Stomach (tissue), 8 donors: ENCODE measurements at regions not wholly inside any gene's neighbourhood (a gene's known extent, or its start where the extent isn't known, plus 50 kb on each side); places are given as distances from the start of the nearest gene placed in this dataset.

Experiments
- DNase-seq, 2 donors: peaks; one replicate each; pipeline versions ENCODE4 v3.0.0 to v3.0.0-alpha.2; 2013 to 2019
- H3K27ac ChIP-seq, 5 donors: fragments of 200-600 bp in 4 of 5; sonication (generic) in 4 of 5; one replicate each; pipeline ENCODE4 v1.5.1; 2013 to 2019; ENCODE audit warnings: mild to moderate bottlenecking in 1 of 5, moderate library complexity in 1 of 5
- H3K27me3 ChIP-seq, 3 donors: fragments of 200-600 bp; sonication (generic); one replicate each; pipeline ENCODE4 v1.5.1; 2017 to 2019; ENCODE audit warnings: mixed run types in 1 of 3
- H3K36me3 ChIP-seq, 4 donors: fragments of 200-600 bp; sonication (generic); 1 replicate in 3 of 4; 2 replicates in 1 of 4; pipeline ENCODE4 v1.5.1; 2016 to 2019
- H3K4me1 ChIP-seq, 4 donors: fragments of 200-600 bp; sonication (generic); one replicate each; pipeline ENCODE4 v1.5.1; 2016 to 2019
- H3K4me3 ChIP-seq, 4 donors: fragments of 200-600 bp; sonication (generic) in 3 of 4; one replicate each; pipeline ENCODE4 v1.5.1; 2016 to 2019; ENCODE audit warnings: mild to moderate bottlenecking in 1 of 4
- H3K9me3 ChIP-seq, 4 donors: fragments of 200-600 bp; sonication (generic); one replicate each; pipeline ENCODE4 v1.5.1; 2016 to 2019
- EP300 ChIP-seq: sonication (generic); formaldehyde crosslinking; IDR thresholded peaks from one replicate; pipeline ENCODE4 v1.6.1; 2017; ENCODE audit warnings: antibody characterized with exemption
- POLR2A ChIP-seq, 4 donors: fragments of 450-650 bp; IDR thresholded peaks; one replicate each; pipeline ENCODE4 v1.6.1; 2016; ENCODE audit warnings: antibody characterized with exemption in 4 of 4, control low read depth in 2 of 4, mild to moderate bottlenecking in 1 of 4, moderate library complexity in 1 of 4
- POLR2AphosphoS5 ChIP-seq, 3 donors: sonication (generic); formaldehyde crosslinking; IDR thresholded peaks; one replicate each; pipeline ENCODE4 v1.6.1; 2016; ENCODE audit warnings: antibody characterized with exemption in 3 of 3
- WGBS, 5 donors: extraction: QIAGEN DNeasy Blood & Tissue Kit in 3 of 5; methylation state at CpG; one replicate each; pipeline versions ENCODE4 v1.1.5 to v1.1.7; 2013 to 2018; 5-methylcytosine and 5-hydroxymethylcytosine counted together
- intact Hi-C: fragments of 100-400 bp; cut with DNase I; formaldehyde crosslinking; loops from one replicate; pipeline ENCODE4 v1.15.1; 2023; ENCODE audit warnings: low total_unique reads
- TF ChIP-seq, protein P1 (sequence below), 7 experiments: fragments of 450-650 bp in 4 of 7; fragments of 200-600 bp in 3 of 7; sonication (generic) in 3 of 7; IDR thresholded peaks; one replicate each; pipeline ENCODE4 v1.5.1; 2016 to 2019; ENCODE audit warnings: antibody characterized with exemption in 7 of 7, control low read depth in 2 of 7, mild to moderate bottlenecking in 1 of 7
- donor health status: healthy with polysubstance abuse.
- donor health status: Bipolar disorder and iron deficiency.
- donor health status: healthy.

GRCh38 chr3:134709076-134709475 is 58.3 kb upstream of the KY start:
- H3K27ac ChIP-seq, result no peak overlapping the region
- 74 to 91% (median 87%) methylated on average over 2 of the region's 2 CpGs for WGBS, 5 donors
- TF ChIP-seq EP300 (no peak), POLR2A (IDR thresholded peaks at IDR 0.05) (no peak), POLR2AphosphoS5 (IDR thresholded peaks at IDR 0.05) (no peak)
- TF ChIP-seq, protein P1, sequence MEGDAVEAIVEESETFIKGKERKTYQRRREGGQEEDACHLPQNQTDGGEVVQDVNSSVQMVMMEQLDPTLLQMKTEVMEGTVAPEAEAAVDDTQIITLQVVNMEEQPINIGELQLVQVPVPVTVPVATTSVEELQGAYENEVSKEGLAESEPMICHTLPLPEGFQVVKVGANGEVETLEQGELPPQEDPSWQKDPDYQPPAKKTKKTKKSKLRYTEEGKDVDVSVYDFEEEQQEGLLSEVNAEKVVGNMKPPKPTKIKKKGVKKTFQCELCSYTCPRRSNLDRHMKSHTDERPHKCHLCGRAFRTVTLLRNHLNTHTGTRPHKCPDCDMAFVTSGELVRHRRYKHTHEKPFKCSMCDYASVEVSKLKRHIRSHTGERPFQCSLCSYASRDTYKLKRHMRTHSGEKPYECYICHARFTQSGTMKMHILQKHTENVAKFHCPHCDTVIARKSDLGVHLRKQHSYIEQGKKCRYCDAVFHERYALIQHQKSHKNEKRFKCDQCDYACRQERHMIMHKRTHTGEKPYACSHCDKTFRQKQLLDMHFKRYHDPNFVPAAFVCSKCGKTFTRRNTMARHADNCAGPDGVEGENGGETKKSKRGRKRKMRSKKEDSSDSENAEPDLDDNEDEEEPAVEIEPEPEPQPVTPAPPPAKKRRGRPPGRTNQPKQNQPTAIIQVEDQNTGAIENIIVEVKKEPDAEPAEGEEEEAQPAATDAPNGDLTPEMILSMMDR (IDR thresholded peaks at IDR 0.05), result no peak

GRCh38 chr3:134709561-134710312 is 58.9 kb upstream of the KY start:
- Histone ChIP-seq H3K36me3 (no peaks in the 10 kb centered on the region), H3K9me3 (no peaks in the 10 kb centered on the region), H3K27me3 (no peaks in the 10 kb centered on the region), H3K27ac (peak overlapping the region in 2 of 5 donors; percentile 39 to 46), H3K4me1 (peaks cover 0 to 19% (median 2%) of the 10 kb centered on the region in 4 donors), H3K4me3 (no peak overlapping the region)
- DNase-seq, result peak in 1 of 2 donors; percentile 29
- TF ChIP-seq EP300 (no peak), POLR2A (IDR thresholded peaks at IDR 0.05) (no peak), POLR2AphosphoS5 (IDR thresholded peaks at IDR 0.05) (no peak)
- TF ChIP-seq, protein P1 (IDR thresholded peaks at IDR 0.05), result no peak
- 39 to 58% (median 49%) methylated on average over 3 to 5 of the region's 5 CpGs for WGBS, 5 donors
- intact Hi-C loops, result no loop called here

More at GRCh38 chr3:134709076-134709475, 58.3 kb upstream of the KY start:
- H3K36me3 ChIP-seq, result no peaks in the 10 kb centered on the region
- intact Hi-C loops, result no loop called here
- no peaks in the 10 kb centered on the region for H3K27me3 ChIP-seq
- H3K4me1 ChIP-seq, result peaks cover 0 to 19% (median 2%) of the 10 kb centered on the region in 4 donors
- H3K9me3 ChIP-seq, result no peaks in the 10 kb centered on the region
- no peak for DNase-seq
- no peak overlapping the region for H3K4me3 ChIP-seq

DNA sequence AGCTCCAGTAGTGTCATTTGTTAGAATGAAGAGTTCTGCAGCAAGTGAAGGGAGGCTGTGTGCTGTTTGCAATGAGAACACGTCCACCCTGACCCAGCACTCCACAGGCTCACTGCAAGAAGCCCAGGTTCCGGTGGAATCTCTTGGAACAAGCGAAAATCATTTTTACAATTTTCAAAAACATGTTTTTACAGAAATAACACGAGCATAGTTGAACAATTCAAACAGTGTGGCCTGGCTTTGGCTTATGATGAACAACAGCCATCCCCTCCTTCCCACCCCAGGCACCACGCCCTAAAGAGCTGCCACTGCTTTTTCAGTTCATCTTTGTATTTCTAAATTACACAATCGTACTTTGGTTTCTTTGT is 59.5 kb upstream of the KY start:
- no peak for DNase-seq
- no peaks in the 10 kb centered on the region for H3K27me3 ChIP-seq
- no peaks in the 10 kb centered on the region for H3K36me3 ChIP-seq
- intact Hi-C loops, result no loop called here
- TF ChIP-seq EP300, result no peak
- no peak overlapping the region for H3K4me3 ChIP-seq
- no peaks in the 10 kb centered on the region for H3K9me3 ChIP-seq
- WGBS, 5 donors, result 55 to 74% (median 72%) methylated on average over 6 of the region's 6 CpGs
- peaks cover 0 to 19% (median 2%) of the 10 kb centered on the region in 4 donors for H3K4me1 ChIP-seq
- peak overlapping the region in 2 of 5 donors; percentile 39 to 46 for H3K27ac ChIP-seq

DNA sequence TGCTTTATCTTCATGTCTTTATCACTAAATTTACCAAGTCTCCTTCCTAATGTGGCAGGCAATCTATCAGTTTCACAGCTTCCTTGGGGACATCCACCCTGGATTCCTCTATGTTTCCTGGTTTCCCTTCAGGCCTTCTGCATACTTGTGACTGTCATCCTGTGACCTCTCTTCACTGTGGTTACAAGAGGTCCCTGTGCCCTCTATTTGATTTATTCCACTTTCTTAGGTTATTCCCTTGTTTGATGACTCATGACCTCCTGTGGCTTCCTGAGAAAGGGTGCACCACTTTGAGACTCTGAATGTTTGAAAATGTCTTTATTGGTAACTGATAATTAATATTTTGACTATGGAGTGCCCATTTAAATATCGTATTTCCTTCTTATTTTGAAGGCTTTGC is 60.5 kb upstream of the KY start:
- Histone ChIP-seq H3K36me3 (no peaks in the 10 kb centered on the region), H3K27me3 (no peaks in the 10 kb centered on the region), H3K27ac (no peak overlapping the region), H3K9me3 (no peaks in the 10 kb centered on the region), H3K4me3 (no peak overlapping the region), H3K4me1 (peaks cover 0 to 19% (median 2%) of the 10 kb centered on the region in 4 donors)
- DNase-seq, result no peak
- WGBS, 5 donors, result 74 to 86% (median 79%) methylated on average over 1 of the region's 1 CpG
- TF ChIP-seq POLR2A (IDR thresholded peaks at IDR 0.05) (no peak), POLR2AphosphoS5 (IDR thresholded peaks at IDR 0.05) (no peak), EP300 (no peak)
- TF ChIP-seq, protein P1 (IDR thresholded peaks at IDR 0.05), result no peak
- intact Hi-C loops, result no loop called here

- no peaks in the 10 kb centered on the region for H3K36me3 ChIP-seq
- 79 to 92% (median 81%) methylated on average over 3 of the region's 3 CpGs for WGBS, 5 donors
- intact Hi-C loops, result no loop called here
- H3K4me1 ChIP-seq, result peaks cover 0 to 19% (median 2%) of the 10 kb centered on the region in 4 donors
- DNase-seq, result no peak
- no peak for TF ChIP-seq POLR2A (IDR thresholded peaks at IDR 0.05)
- TF ChIP-seq POLR2AphosphoS5 (IDR thresholded peaks at IDR 0.05), result no peak
- TF ChIP-seq, protein P1 (IDR thresholded peaks at IDR 0.05), result no peak
- TF ChIP-seq EP300, result no peak
- H3K27ac ChIP-seq, result no peak overlapping the region
- H3K4me3 ChIP-seq, result no peak overlapping the region
- H3K9me3 ChIP-seq, result no peaks in the 10 kb centered on the region
- no peaks in the 10 kb centered on the region for H3K27me3 ChIP-seq
Measured at GRCh38 chr3:134713671-134714070, 62.8 kb upstream of the KY start.
